NT2/D1 (cell line): ENCODE measurements at regions not wholly inside any gene's neighbourhood (a gene's known extent, or its start where the extent isn't known, plus 50 kb on each side); places are given as distances from the start of the nearest gene placed in this dataset.

Experiments used
- YY1 ChIP-seq: IDR thresholded peaks from 2 replicates; pipeline ENCODE4 v1.6.1; 2011; ENCODE audit not compliant: insufficient read length, insufficient read depth
- ZNF274 ChIP-seq: IDR thresholded peaks from 2 replicates; pipeline ENCODE4 v1.6.1; 2011; ENCODE audit warnings: mild to moderate bottlenecking, low read depth, low read length

GRCh38 chr6:147003186-147003585, 201.0 kb upstream of the STXBP5 start:
- TF ChIP-seq ZNF274 (no peak), YY1 (no peak)
